RWPE1 (cell line): ENCODE measurements at regions not wholly inside any gene's neighbourhood (a gene's known extent, or its start where the extent isn't known, plus 50 kb on each side); places are given as distances from the start of the nearest gene placed in this dataset.

Experiments
- CTCF ChIA-PET: fragments of 350-600 bp; sonication (Branson Sonifier 250); formaldehyde crosslinking; extraction: SDS; loops from one replicate; lab custom pipeline; 2021; lab: Yijun Ruan, JAX
- POLR2A ChIA-PET: fragments of 400-600 bp; formaldehyde crosslinking; extraction: SDS; loops from one replicate; lab custom pipeline; 2020; ENCODE audit warnings: antibody characterized with exemption; ENCODE audit not compliant: low non-redundant PET; lab: Yijun Ruan, JAX
- DNase-seq: peaks from one replicate; pipeline ENCODE4 v3.0.0; 2012; ENCODE audit warnings: low spot score
- H3K27ac ChIP-seq: fragments of 450-650 bp; 2 replicates; pipeline ENCODE4 v1.5.1; 2017
- TF ChIP-seq, protein P1 (sequence below): fragments of 450-650 bp; conservative IDR thresholded peaks from 2 replicates; pipeline ENCODE4 v1.5.1; 2017; ENCODE audit warnings: low read depth, mild to moderate bottlenecking

- ChIA-PET CTCF (no interaction called here), POLR2A (no interaction called here)
- TF ChIP-seq, protein P1, sequence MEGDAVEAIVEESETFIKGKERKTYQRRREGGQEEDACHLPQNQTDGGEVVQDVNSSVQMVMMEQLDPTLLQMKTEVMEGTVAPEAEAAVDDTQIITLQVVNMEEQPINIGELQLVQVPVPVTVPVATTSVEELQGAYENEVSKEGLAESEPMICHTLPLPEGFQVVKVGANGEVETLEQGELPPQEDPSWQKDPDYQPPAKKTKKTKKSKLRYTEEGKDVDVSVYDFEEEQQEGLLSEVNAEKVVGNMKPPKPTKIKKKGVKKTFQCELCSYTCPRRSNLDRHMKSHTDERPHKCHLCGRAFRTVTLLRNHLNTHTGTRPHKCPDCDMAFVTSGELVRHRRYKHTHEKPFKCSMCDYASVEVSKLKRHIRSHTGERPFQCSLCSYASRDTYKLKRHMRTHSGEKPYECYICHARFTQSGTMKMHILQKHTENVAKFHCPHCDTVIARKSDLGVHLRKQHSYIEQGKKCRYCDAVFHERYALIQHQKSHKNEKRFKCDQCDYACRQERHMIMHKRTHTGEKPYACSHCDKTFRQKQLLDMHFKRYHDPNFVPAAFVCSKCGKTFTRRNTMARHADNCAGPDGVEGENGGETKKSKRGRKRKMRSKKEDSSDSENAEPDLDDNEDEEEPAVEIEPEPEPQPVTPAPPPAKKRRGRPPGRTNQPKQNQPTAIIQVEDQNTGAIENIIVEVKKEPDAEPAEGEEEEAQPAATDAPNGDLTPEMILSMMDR = no peak
- H3K27ac ChIP-seq = no peak overlapping the region
- DNase-seq = no peak
These were observed 65.2 kb upstream of the TNR start for GRCh38 chr1:175808573-175808972.

DNA sequence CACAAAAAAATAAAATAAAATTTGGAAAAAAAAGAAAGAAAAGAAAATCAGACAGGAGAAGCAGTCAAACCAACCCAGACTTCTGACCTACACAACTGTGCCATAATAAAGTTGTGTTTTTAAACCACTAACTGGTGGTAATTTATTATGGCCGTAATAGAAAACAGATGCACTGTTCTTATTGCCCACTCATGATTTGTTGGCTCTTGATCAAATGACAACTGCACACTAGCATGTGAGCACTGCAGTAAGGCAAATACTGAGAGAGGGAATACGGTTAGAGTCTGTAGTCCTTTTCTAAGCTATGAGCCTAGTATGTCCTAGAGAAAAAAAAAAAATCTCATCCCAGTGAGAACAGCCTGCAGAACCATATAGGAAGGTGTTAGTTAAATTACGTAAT, 61.2 kb upstream of the TNR start:
- POLR2A ChIA-PET = no interaction called here
- no peak overlapping the region for H3K27ac ChIP-seq
- TF ChIP-seq, protein P1 = no peak
- no peak for DNase-seq
- CTCF ChIA-PET = interaction anchor here (0.7 kb wide), 1 partner anchor 161 kb away, joined by 3 read pairs; no protein-coding TSS in a partner anchor

DNA sequence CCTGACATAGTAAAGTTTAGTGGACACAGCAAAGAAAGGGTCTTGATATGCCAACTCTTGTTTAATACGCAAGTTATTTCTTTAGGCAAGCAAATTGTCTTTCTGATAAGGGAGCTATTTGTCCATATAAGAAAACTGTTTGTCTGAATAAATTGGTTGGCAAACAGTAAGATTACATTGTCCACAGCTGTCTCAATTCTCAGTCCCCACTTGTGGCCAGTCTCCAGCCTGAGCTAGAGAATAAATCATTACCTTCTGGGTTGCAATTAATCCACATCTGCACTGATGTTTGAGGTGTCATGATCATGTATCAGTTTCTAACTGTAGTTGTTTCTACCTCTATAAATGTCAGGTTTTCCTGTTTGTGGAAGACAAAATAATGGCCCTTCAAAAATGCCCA, 60.0 kb upstream of the TNR start:
- no peak overlapping the region for H3K27ac ChIP-seq
- CTCF ChIA-PET = interaction anchor here (0.6 kb wide), 1 partner anchor 654 kb away, joined by 4 read pairs; no protein-coding TSS in a partner anchor
- no peak for DNase-seq
- POLR2A ChIA-PET = no interaction called here
- TF ChIP-seq, protein P1 = no peak

DNA sequence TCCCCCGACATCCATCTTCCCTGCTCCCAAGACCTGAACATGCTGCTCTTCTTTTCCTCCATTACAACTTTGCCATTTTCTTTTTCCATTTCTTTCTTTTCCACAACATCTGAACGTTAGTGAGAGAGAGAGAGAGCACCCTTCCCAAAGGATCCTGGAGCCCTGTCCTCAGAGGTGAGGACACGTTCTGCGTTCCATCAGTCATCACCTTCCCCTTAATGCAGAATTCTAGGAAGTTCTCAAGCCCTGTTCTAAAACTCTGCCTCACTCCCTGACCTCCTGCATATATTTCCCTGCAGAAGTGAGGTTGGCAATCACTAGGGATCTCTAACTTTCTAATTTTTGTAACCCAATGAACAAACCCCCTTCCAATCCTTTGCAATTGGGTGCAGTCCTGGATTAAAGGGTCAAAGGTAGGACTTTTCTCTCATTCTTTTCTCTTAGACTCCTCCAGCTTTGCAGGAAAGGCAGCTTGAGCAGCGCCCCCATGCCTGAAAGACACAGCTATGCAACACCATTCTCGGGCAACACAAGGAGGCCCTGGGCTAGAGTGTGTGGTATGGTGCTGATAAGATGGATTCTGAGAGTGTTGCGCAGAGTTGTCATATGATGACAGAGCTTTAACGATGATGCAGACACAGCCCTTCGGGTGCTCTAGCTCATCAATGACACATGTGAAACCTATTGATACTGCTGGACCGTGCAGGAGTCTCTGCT, 59.2 kb upstream of the TNR start:
- POLR2A ChIA-PET = no interaction called here
- no peak for DNase-seq
- CTCF ChIA-PET = no interaction called here
- no peak overlapping the region for H3K27ac ChIP-seq
- TF ChIP-seq, protein P1 = no peak

- no peak for DNase-seq
- CTCF ChIA-PET = no interaction called here
- TF ChIP-seq, protein P1 = no peak
- no peak overlapping the region for H3K27ac ChIP-seq
- POLR2A ChIA-PET = no interaction called here
These were observed 58.6 kb upstream of the TNR start for GRCh38 chr1:175801979-175802378.

DNA sequence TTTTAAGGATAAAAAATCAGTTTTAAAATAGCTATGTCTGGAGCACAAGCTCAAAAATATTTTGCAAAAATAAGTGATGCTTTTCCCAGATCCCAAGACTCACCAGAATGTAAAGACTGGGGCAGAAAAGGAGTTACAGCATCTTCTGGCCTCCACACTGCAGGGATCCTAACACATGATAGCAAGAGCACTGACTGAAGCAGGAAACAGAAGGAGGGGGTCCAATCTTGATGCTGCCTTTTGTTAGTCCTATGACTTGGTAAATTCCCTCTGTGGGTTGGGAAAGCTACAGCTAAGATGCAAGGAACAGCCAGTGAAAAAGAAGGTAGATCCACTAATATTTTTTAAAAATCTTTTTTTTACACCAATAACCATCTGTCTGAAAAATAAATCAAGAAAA, 54.2 kb upstream of the TNR start:
- no peak overlapping the region for H3K27ac ChIP-seq
- DNase-seq = no peak
- TF ChIP-seq, protein P1 = no peak
- ChIA-PET POLR2A (no interaction called here), CTCF (interaction anchor here (0.5 to 0.7 kb wide), 2 partner anchors 9 to 281 kb away, joined by 3 read pairs; no protein-coding TSS in a partner anchor)
